Muscle of back (tissue), 3 donors: ENCODE measurements at regions not wholly inside any gene's neighbourhood (a gene's known extent, or its start where the extent isn't known, plus 50 kb on each side); places are given as distances from the start of the nearest gene placed in this dataset.

Experiments used
- DNase-seq, 3 donors: peaks; one replicate each; pipeline versions ENCODE4 v3.0.0 to v3.0.0-alpha.2; 2013

- DNase-seq: no peak
Measured at GRCh38 chr11:123378096-123378495, 52.0 kb upstream of the GRAMD1B start.

- DNase-seq: no peak
Measured at GRCh38 chr11:123377355-123377754, 52.7 kb upstream of the GRAMD1B start.

- DNase-seq: no peak
Measured at GRCh38 chr11:123375832-123376231, 54.2 kb upstream of the GRAMD1B start.

- no peak for DNase-seq
Measured at GRCh38 chr11:123374622-123374968, 55.5 kb upstream of the GRAMD1B start.

GRCh38 chr11:123373754-123374621, 56.1 kb upstream of the GRAMD1B start:
- DNase-seq: no peak

GRCh38 chr11:123371506-123372297, 58.4 kb upstream of the GRAMD1B start:
- no peak for DNase-seq

- no peak for DNase-seq
Measured at GRCh38 chr11:123366924-123367323, 63.1 kb upstream of the GRAMD1B start.

GRCh38 chr11:123365955-123366354, 64.1 kb upstream of the GRAMD1B start:
- no peak for DNase-seq

- DNase-seq: no peak
Measured at GRCh38 chr11:123364080-123364479, 66.0 kb upstream of the GRAMD1B start.

- DNase-seq: no peak
Measured at GRCh38 chr11:123363556-123363955, 66.5 kb upstream of the GRAMD1B start.

- DNase-seq: no peak
Measured at GRCh38 chr11:123362941-123363340, 67.1 kb upstream of the GRAMD1B start.

GRCh38 chr11:123362186-123362585, 67.9 kb upstream of the GRAMD1B start:
- no peak for DNase-seq

- no peak for DNase-seq
Measured at GRCh38 chr11:123361110-123361509, 69.0 kb upstream of the GRAMD1B start.

- no peak for DNase-seq
Measured at GRCh38 chr11:123360267-123360936, 69.7 kb upstream of the GRAMD1B start.

- peak in 2 of 3 donors; percentile 24 to 68 for DNase-seq
Measured at GRCh38 chr11:123357990-123358827, 71.9 kb upstream of the GRAMD1B start.

GRCh38 chr11:123357353-123357989, 72.6 kb upstream of the GRAMD1B start:
- no peak for DNase-seq

GRCh38 chr11:123356539-123356938, 73.5 kb upstream of the GRAMD1B start:
- no peak for DNase-seq

GRCh38 chr11:123354371-123354975, 75.6 kb upstream of the GRAMD1B start:
- DNase-seq: peak in 1 of 3 donors; percentile 41

GRCh38 chr11:123351375-123351774, 78.7 kb upstream of the GRAMD1B start:
- peak in 2 of 3 donors; percentile 29 to 52 for DNase-seq

GRCh38 chr11:123349382-123349781, 80.7 kb upstream of the GRAMD1B start:
- no peak for DNase-seq
